Loucy (cell line): ENCODE measurements at regions not wholly inside any gene's neighbourhood (a gene's known extent, or its start where the extent isn't known, plus 50 kb on each side); places are given as distances from the start of the nearest gene placed in this dataset.

Source experiments
- H2AFZ ChIP-seq: fragments of 200-600 bp; sonication (generic); 2 replicates; pipeline ENCODE4 v1.6.0; 2016; ENCODE audit warnings: antibody characterized with exemption, mild to moderate bottlenecking, low read length, moderate library complexity
- H3F3A ChIP-seq: fragments of 200-600 bp; 2 replicates; pipeline ENCODE4 v1.6.0; 2016; ENCODE audit warnings: antibody characterized with exemption, low read depth, mild to moderate bottlenecking
- H3K27me3 ChIP-seq: fragments of 200-600 bp; sonication (generic); 2 replicates; pipeline ENCODE4 v1.6.1; 2014; ENCODE audit warnings: low read length, mild to moderate bottlenecking; ENCODE audit not compliant: insufficient read depth, poor library complexity, severe bottlenecking
- H3K36me3 ChIP-seq: fragments of 200-600 bp; sonication (generic); 2 replicates; pipeline ENCODE4 v1.6.1; 2016; ENCODE audit warnings: low read length; ENCODE audit not compliant: insufficient read depth
- H3K4me1 ChIP-seq: fragments of 200-600 bp; sonication (generic); 2 replicates; pipeline ENCODE4 v1.5.1; 2014; ENCODE audit warnings: low read length, mild to moderate bottlenecking; ENCODE audit not compliant: insufficient read depth, poor library complexity, severe bottlenecking
- H3K4me2 ChIP-seq: fragments of 200-600 bp; sonication (generic); 2 replicates; pipeline ENCODE4 v1.6.0; 2014; ENCODE audit warnings: antibody characterized with exemption, low read length, low read depth, mild to moderate bottlenecking; ENCODE audit not compliant: poor library complexity, severe bottlenecking
- H3K4me3 ChIP-seq: fragments of 200-600 bp; sonication (generic); 2 replicates; pipeline ENCODE4 v1.5.1; 2014; ENCODE audit warnings: low read length, mild to moderate bottlenecking, mixed read lengths; ENCODE audit not compliant: poor library complexity, severe bottlenecking
- H3K79me2 ChIP-seq: fragments of 200-600 bp; sonication (generic); 2 replicates; pipeline ENCODE4 v1.6.1; 2014; ENCODE audit warnings: low read length; ENCODE audit not compliant: insufficient read depth
- H3K9ac ChIP-seq: fragments of 200-600 bp; sonication (generic); 2 replicates; pipeline ENCODE4 v1.6.0; 2014; ENCODE audit warnings: mild to moderate bottlenecking, low read depth, low read length, moderate library complexity; ENCODE audit not compliant: poor library complexity, severe bottlenecking
- H3K9me2 ChIP-seq: fragments of 200-600 bp; sonication (generic); replicated peaks from 2 replicates; pipeline ENCODE4 v1.6.1; 2016; ENCODE audit warnings: low read depth, low read length, mixed read lengths
- H3K9me3 ChIP-seq: fragments of 200-600 bp; sonication (generic); 2 replicates; pipeline ENCODE4 v1.6.1; 2014; ENCODE audit warnings: mild to moderate bottlenecking, antibody characterized with exemption, low read length, low read depth; ENCODE audit not compliant: insufficient read depth
- H4K20me1 ChIP-seq: fragments of 200-600 bp; sonication (generic); 2 replicates; pipeline ENCODE4 v1.6.0; 2014; ENCODE audit warnings: antibody characterized with exemption, low read length, mild to moderate bottlenecking; ENCODE audit not compliant: insufficient read depth, poor library complexity, severe bottlenecking
- CTCF ChIP-seq: fragments of 200-600 bp; sonication (generic); conservative IDR thresholded peaks from 2 replicates; pipeline ENCODE4 v1.5.1; 2014; ENCODE audit warnings: mild to moderate bottlenecking, antibody characterized with exemption, low read length
- EZH2phosphoT487 ChIP-seq: fragments of 200-600 bp; IDR thresholded peaks from 2 replicates; pipeline ENCODE4 v1.6.1; 2018; ENCODE audit warnings: antibody characterized with exemption, mild to moderate bottlenecking, moderate library complexity, borderline replicate concordance

- Histone ChIP-seq H3F3A (no peaks in the 10 kb centered on the region), H3K9ac (no peak overlapping the region), H2AFZ (peak overlapping the region; percentile 80; the same call in 1 of the 2 replicates), H3K36me3 (no peaks in the 10 kb centered on the region), H3K27me3 (no peaks in the 10 kb centered on the region), H3K4me1 (peaks cover 27% of the 10 kb centered on the region), H3K9me3 (no peaks in the 10 kb centered on the region), H3K4me2 (peak overlapping the region; percentile 32), H3K79me2 (no peaks in the 10 kb centered on the region), H3K4me3 (no peak overlapping the region), H4K20me1 (no peaks in the 10 kb centered on the region), H3K9me2 (no peaks in the 10 kb centered on the region)
- TF ChIP-seq EZH2phosphoT487 (no peak), CTCF (no peak)
Observed at GRCh38 chr6:21501815-21502214, 91.7 kb upstream of the SOX4 start.

DNA sequence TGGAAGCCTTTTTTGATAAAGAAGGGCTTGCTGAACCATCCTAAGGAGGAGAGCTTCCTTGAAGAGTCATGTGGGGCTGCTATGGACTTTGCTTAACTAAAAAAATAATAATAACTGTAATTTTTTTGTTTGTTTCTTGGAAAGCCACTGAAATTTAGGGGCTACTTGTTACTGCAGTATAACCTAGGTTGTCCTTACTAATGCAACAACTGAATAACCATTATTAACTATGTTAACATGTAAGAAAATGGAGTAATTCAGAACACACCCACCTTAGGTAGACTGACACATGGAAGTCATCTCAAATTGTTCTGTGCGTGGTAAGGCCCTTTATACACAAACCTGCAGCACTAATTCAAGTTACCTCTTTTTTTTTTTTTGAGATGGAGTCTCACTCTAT lies 90.9 kb upstream of the SOX4 start:
- Histone ChIP-seq H4K20me1 (no peaks in the 10 kb centered on the region), H3K79me2 (no peaks in the 10 kb centered on the region), H3K36me3 (no peaks in the 10 kb centered on the region), H3K9ac (no peak overlapping the region), H3K4me2 (no peak overlapping the region), H2AFZ (no peak overlapping the region), H3K9me3 (no peaks in the 10 kb centered on the region), H3K4me3 (no peak overlapping the region), H3K4me1 (peaks cover 27% of the 10 kb centered on the region), H3F3A (no peaks in the 10 kb centered on the region), H3K9me2 (no peaks in the 10 kb centered on the region), H3K27me3 (no peaks in the 10 kb centered on the region)
- no peak for TF ChIP-seq CTCF
- no peak for TF ChIP-seq EZH2phosphoT487

- Histone ChIP-seq H3K79me2 (no peaks in the 10 kb centered on the region), H4K20me1 (no peaks in the 10 kb centered on the region), H2AFZ (no peak overlapping the region), H3K36me3 (no peaks in the 10 kb centered on the region), H3K9me2 (no peaks in the 10 kb centered on the region), H3K4me1 (peaks cover 27% of the 10 kb centered on the region), H3K9ac (no peak overlapping the region), H3F3A (no peaks in the 10 kb centered on the region), H3K9me3 (no peaks in the 10 kb centered on the region), H3K4me3 (no peak overlapping the region), H3K27me3 (no peaks in the 10 kb centered on the region), H3K4me2 (no peak overlapping the region)
- TF ChIP-seq CTCF (no peak), EZH2phosphoT487 (no peak)
Observed at GRCh38 chr6:21504790-21505189, 88.8 kb upstream of the SOX4 start.
